CD4-positive, alpha-beta T cell (primary cell): ENCODE measurements at regions not wholly inside any gene's neighbourhood (a gene's known extent, or its start where the extent isn't known, plus 50 kb on each side); places are given as distances from the start of the nearest gene placed in this dataset.

Experiments used
- ATAC-seq: fragments of 200-7000 bp; cut with Tn5 transposase; one replicate; pipeline ENCODE4 v1.10.0; 2022; ENCODE audit warnings: mild to moderate bottlenecking; ENCODE audit not compliant: poor library complexity
- CTCF ChIA-PET: fragments of 350-600 bp; sonication (Branson Sonifier 250); formaldehyde crosslinking; loops from one replicate; lab custom pipeline; 2021; ENCODE audit warnings: antibody characterized with exemption, inconsistent platforms; lab: Charles Lee
- POLR2A ChIA-PET: fragments of 350-600 bp; sonication (Branson Sonifier 250); formaldehyde crosslinking; loops from one replicate; lab custom pipeline; 2021; ENCODE audit warnings: antibody characterized with exemption, inconsistent platforms; lab: Charles Lee
- DNase-seq, 14 experiments: peaks; one replicate each; pipeline ENCODE4 v3.0.0-alpha.2; 2013 to 2020; ENCODE audit warnings: mixed read lengths in 2 of 14
- H3K27ac ChIP-seq, 2 donors: one replicate each; pipeline versions ENCODE4 v1.5.1 to v1.7.0; 2013; ENCODE audit warnings: low read length in 2 of 2, low read depth in 1 of 2, mild to moderate bottlenecking in 1 of 2
- H3K27me3 ChIP-seq, 2 experiments: 1 replicate in 1 of 2; 2 replicates in 1 of 2; pipeline versions ENCODE4 v1.6.1 to v1.7.0; 2013; ENCODE audit warnings: low read length in 2 of 2, control low read depth in 1 of 2, mild to moderate bottlenecking in 1 of 2, moderate library complexity in 1 of 2; ENCODE audit not compliant: insufficient read depth in 2 of 2, control insufficient read depth in 1 of 2
- H3K36me3 ChIP-seq: one replicate; pipeline ENCODE4 v1.6.1; 2013; ENCODE audit warnings: low read length, control low read depth; ENCODE audit not compliant: insufficient read depth
- H3K4me1 ChIP-seq: one replicate; pipeline ENCODE4 v1.6.1; 2013; ENCODE audit warnings: low read length, control low read depth; ENCODE audit not compliant: insufficient read depth
- H3K4me3 ChIP-seq: one replicate; pipeline ENCODE4 v1.5.1; 2013; ENCODE audit warnings: mild to moderate bottlenecking, low read length, moderate library complexity
- H3K9me3 ChIP-seq, 2 experiments: 1 replicate in 1 of 2; 2 replicates in 1 of 2; pipeline versions ENCODE4 v1.6.1 to v1.7.0; 2013; ENCODE audit warnings: low read length in 2 of 2, mild to moderate bottlenecking in 2 of 2, control low read depth in 1 of 2, moderate library complexity in 1 of 2; ENCODE audit not compliant: control insufficient read depth in 1 of 2, insufficient read depth in 1 of 2
- H3K27ac Mint-ChIP-seq: one replicate; pipeline ENCODE4 v1.8.0; 2020; ENCODE audit warnings: mixed read lengths
- H3K27me3 Mint-ChIP-seq: one replicate; pipeline ENCODE4 v1.8.0; 2021; ENCODE audit warnings: mixed read lengths
- H3K36me3 Mint-ChIP-seq: one replicate; pipeline ENCODE4 v1.8.0; 2021; ENCODE audit warnings: low read depth, mixed read lengths
- H3K4me1 Mint-ChIP-seq: one replicate; pipeline ENCODE4 v1.8.0; 2021; ENCODE audit warnings: low read depth, mixed read lengths
- H3K4me3 Mint-ChIP-seq: one replicate; pipeline ENCODE4 v1.8.0; 2020; ENCODE audit warnings: mild to moderate bottlenecking, mixed read lengths
- H3K9me3 Mint-ChIP-seq: one replicate; pipeline ENCODE4 v1.8.0; 2020; ENCODE audit warnings: mixed read lengths
- CTCF ChIP-seq: fragments of 200-600 bp; IDR thresholded peaks from one replicate; pipeline ENCODE4 v1.8.0; 2022; ENCODE audit warnings: antibody characterized with exemption, mild to moderate bottlenecking
- intact Hi-C, 2 experiments: fragments of 100-400 bp; cut with DNase I in 1 of 2; cut with micrococcal nuclease in 1 of 2; formaldehyde crosslinking; loops; one replicate each; pipeline versions ENCODE4 v1.15.1 to v1.9.0; 2023 to 2025; cut with DNase I, micrococcal nuclease

GRCh38 chr9:12178634-12179033, 514.6 kb upstream of the TYRP1 start:
- no peak for ATAC-seq
- Mint-ChIP-seq H3K4me1 (no peaks in the 10 kb centered on the region), H3K27ac (no peak overlapping the region), H3K4me3 (no peak overlapping the region), H3K9me3 (peaks cover 11% of the 10 kb centered on the region), H3K36me3 (no peaks in the 10 kb centered on the region), H3K27me3 (no peaks in the 10 kb centered on the region)
- TF ChIP-seq CTCF, result no peak
- no peak for DNase-seq
- POLR2A ChIA-PET, result no interaction called here
- Histone ChIP-seq H3K36me3 (no peaks in the 10 kb centered on the region), H3K27me3 (no peaks in the 10 kb centered on the region), H3K27ac (no peak overlapping the region), H3K9me3 (no peaks in the 10 kb centered on the region), H3K4me3 (no peak overlapping the region), H3K4me1 (no peaks in the 10 kb centered on the region)
- intact Hi-C loops, result no loop called here
- CTCF ChIA-PET, result no interaction called here

GRCh38 chr9:12182806-12183205, 510.4 kb upstream of the TYRP1 start:
- Mint-ChIP-seq H3K27ac (no peak overlapping the region), H3K4me3 (no peak overlapping the region), H3K27me3 (no peaks in the 10 kb centered on the region), H3K9me3 (peaks cover 15% of the 10 kb centered on the region), H3K4me1 (no peaks in the 10 kb centered on the region), H3K36me3 (no peaks in the 10 kb centered on the region)
- TF ChIP-seq CTCF, result no peak
- no peak for ATAC-seq
- intact Hi-C loops, result no loop called here
- DNase-seq, result no peak
- ChIA-PET POLR2A (no interaction called here), CTCF (no interaction called here)
- Histone ChIP-seq H3K4me3 (no peak overlapping the region), H3K27me3 (no peaks in the 10 kb centered on the region), H3K4me1 (no peaks in the 10 kb centered on the region), H3K36me3 (no peaks in the 10 kb centered on the region), H3K9me3 (no peaks in the 10 kb centered on the region), H3K27ac (no peak overlapping the region)

GRCh38 chr9:12183321-12183720, 509.9 kb upstream of the TYRP1 start:
- TF ChIP-seq CTCF, result no peak
- Histone ChIP-seq H3K27ac (no peak overlapping the region), H3K4me3 (no peak overlapping the region), H3K9me3 (no peaks in the 10 kb centered on the region), H3K4me1 (no peaks in the 10 kb centered on the region), H3K27me3 (no peaks in the 10 kb centered on the region), H3K36me3 (no peaks in the 10 kb centered on the region)
- Mint-ChIP-seq H3K9me3 (peaks cover 15% of the 10 kb centered on the region), H3K36me3 (no peaks in the 10 kb centered on the region), H3K27me3 (no peaks in the 10 kb centered on the region), H3K4me1 (no peaks in the 10 kb centered on the region), H3K4me3 (no peak overlapping the region), H3K27ac (no peak overlapping the region)
- ChIA-PET CTCF (no interaction called here), POLR2A (no interaction called here)
- ATAC-seq (no peak), DNase-seq (no peak)
- intact Hi-C loops, result no loop called here
